IPS-18a (cell line): ENCODE measurements at regions not wholly inside any gene's neighbourhood (a gene's known extent, or its start where the extent isn't known, plus 50 kb on each side); places are given as distances from the start of the nearest gene placed in this dataset.
"Not testable (repeated sequence)": the region's sequence is repeated elsewhere in the genome, so short reads cannot be mapped to it uniquely, and the experiment has no call there.

Source experiments
- H3K27ac ChIP-seq: one replicate; pipeline ENCODE4 v1.5.1; 2013; ENCODE audit warnings: low read length
- H3K27me3 ChIP-seq: one replicate; pipeline ENCODE4 v1.6.1; 2013; ENCODE audit warnings: mild to moderate bottlenecking, low read length; ENCODE audit not compliant: control insufficient read depth, insufficient read depth
- H3K36me3 ChIP-seq: one replicate; pipeline ENCODE4 v1.6.1; 2013; ENCODE audit warnings: low read depth, low read length; ENCODE audit not compliant: control insufficient read depth
- H3K4me1 ChIP-seq: one replicate; pipeline ENCODE4 v1.6.1; 2013; ENCODE audit warnings: low read depth, low read length; ENCODE audit not compliant: control insufficient read depth
- H3K4me3 ChIP-seq: one replicate; pipeline ENCODE4 v1.5.1; 2013; ENCODE audit warnings: low read length
- H3K9ac ChIP-seq: one replicate; pipeline ENCODE4 v1.6.1; 2013; ENCODE audit warnings: mild to moderate bottlenecking, low read length, moderate library complexity
- H3K9me3 ChIP-seq: one replicate; pipeline ENCODE4 v1.6.1; 2013; ENCODE audit warnings: low read depth, low read length; ENCODE audit not compliant: control insufficient read depth

- Histone ChIP-seq H3K36me3 (no peaks in the 10 kb centered on the region), H3K4me3 (no peak overlapping the region), H3K4me1 (peaks cover 6% of the 10 kb centered on the region), H3K27me3 (no peaks in the 10 kb centered on the region), H3K9ac (no peak overlapping the region), H3K27ac (no peak overlapping the region), H3K9me3 (no peaks in the 10 kb centered on the region)
These were observed 138.1 kb upstream of the KIF26B start for GRCh38 chr1:245016700-245017099.

GRCh38 chr1:245015031-245015430 lies 139.8 kb upstream of the KIF26B start:
- Histone ChIP-seq H3K27ac (no peak overlapping the region), H3K36me3 (no peaks in the 10 kb centered on the region), H3K9me3 (no peaks in the 10 kb centered on the region), H3K9ac (no peak overlapping the region), H3K27me3 (no peaks in the 10 kb centered on the region), H3K4me1 (peaks cover 6% of the 10 kb centered on the region), H3K4me3 (no peak overlapping the region)

- Histone ChIP-seq H3K36me3 (no peaks in the 10 kb centered on the region), H3K27me3 (no peaks in the 10 kb centered on the region), H3K4me3 (no peak overlapping the region), H3K9me3 (no peaks in the 10 kb centered on the region), H3K27ac (no peak overlapping the region), H3K9ac (no peak overlapping the region), H3K4me1 (peaks cover 6% of the 10 kb centered on the region)
These were observed 140.3 kb upstream of the KIF26B start for GRCh38 chr1:245014247-245015029.

- Histone ChIP-seq H3K27me3 (no peaks in the 10 kb centered on the region), H3K27ac (no peak overlapping the region), H3K4me3 (no peak overlapping the region), H3K9me3 (no peaks in the 10 kb centered on the region), H3K36me3 (no peaks in the 10 kb centered on the region), H3K9ac (no peak overlapping the region), H3K4me1 (no peaks in the 10 kb centered on the region)
These were observed 144.7 kb upstream of the KIF26B start for GRCh38 chr1:245010018-245010614.

GRCh38 chr1:245008761-245009160 lies 144.4 kb upstream of the HNRNPU start:
- Histone ChIP-seq H3K36me3 (no peaks in the 10 kb centered on the region), H3K9ac (no peak overlapping the region), H3K9me3 (no peaks in the 10 kb centered on the region), H3K4me1 (no peaks in the 10 kb centered on the region), H3K27ac (no peak overlapping the region), H3K27me3 (no peaks in the 10 kb centered on the region), H3K4me3 (no peak overlapping the region)

GRCh38 chr1:245007852-245008251 lies 143.5 kb upstream of the HNRNPU start:
- no peaks in the 10 kb centered on the region for H3K9me3 ChIP-seq
- no peaks in the 10 kb centered on the region for H3K4me1 ChIP-seq
- no peak overlapping the region for H3K27ac ChIP-seq
- H3K9ac ChIP-seq = no peak overlapping the region
- H3K36me3 ChIP-seq = no peaks in the 10 kb centered on the region
- H3K27me3 ChIP-seq = no peaks in the 10 kb centered on the region
- no peak overlapping the region for H3K4me3 ChIP-seq

GRCh38 chr1:245003246-245003645 lies 138.9 kb upstream of the HNRNPU start:
- H3K4me3 ChIP-seq = no peak overlapping the region
- H3K4me1 ChIP-seq = no peaks in the 10 kb centered on the region
- H3K9ac ChIP-seq = no peak overlapping the region
- no peaks in the 10 kb centered on the region for H3K9me3 ChIP-seq
- H3K27me3 ChIP-seq = no peaks in the 10 kb centered on the region
- no peak overlapping the region for H3K27ac ChIP-seq
- no peaks in the 10 kb centered on the region for H3K36me3 ChIP-seq

GRCh38 chr1:245001252-245001651 lies 136.9 kb upstream of the HNRNPU start:
- no peaks in the 10 kb centered on the region for H3K27me3 ChIP-seq
- no peaks in the 10 kb centered on the region for H3K4me1 ChIP-seq
- H3K9ac ChIP-seq = no peak overlapping the region
- no peak overlapping the region for H3K27ac ChIP-seq
- H3K4me3 ChIP-seq = no peak overlapping the region
- H3K9me3 ChIP-seq = no peaks in the 10 kb centered on the region
- no peaks in the 10 kb centered on the region for H3K36me3 ChIP-seq

GRCh38 chr1:245000872-245001188 lies 136.5 kb upstream of the HNRNPU start:
- H3K9me3 ChIP-seq = no peaks in the 10 kb centered on the region
- no peaks in the 10 kb centered on the region for H3K4me1 ChIP-seq
- H3K4me3 ChIP-seq = no peak overlapping the region
- H3K27me3 ChIP-seq = no peaks in the 10 kb centered on the region
- no peaks in the 10 kb centered on the region for H3K36me3 ChIP-seq
- no peak overlapping the region for H3K9ac ChIP-seq
- H3K27ac ChIP-seq = no peak overlapping the region

- not testable (repeated sequence) for H3K36me3 ChIP-seq, H3K9ac ChIP-seq, H3K27ac ChIP-seq, H3K4me1 ChIP-seq, H3K4me3 ChIP-seq, H3K9me3 ChIP-seq, H3K27me3 ChIP-seq
These were observed 135.3 kb upstream of the HNRNPU start for GRCh38 chr1:244999644-245000043.

- no peak overlapping the region for H3K9ac ChIP-seq
- no peak overlapping the region for H3K4me3 ChIP-seq
- no peak overlapping the region for H3K27ac ChIP-seq
- H3K9me3 ChIP-seq = no peaks in the 10 kb centered on the region
- no peaks in the 10 kb centered on the region for H3K36me3 ChIP-seq
- no peaks in the 10 kb centered on the region for H3K27me3 ChIP-seq
- no peaks in the 10 kb centered on the region for H3K4me1 ChIP-seq
These were observed 134.5 kb upstream of the HNRNPU start for GRCh38 chr1:244998717-244999346.
